Adrenal gland (tissue), 5 donors: ENCODE measurements at regions not wholly inside any gene's neighbourhood (a gene's known extent, or its start where the extent isn't known, plus 50 kb on each side); places are given as distances from the start of the nearest gene placed in this dataset.

Source experiments
- CTCF ChIP-seq, 6 experiments: fragments of 450-650 bp in 4 of 6; fragments of 200-600 bp in 2 of 6; sonication (generic) in 1 of 6; IDR thresholded peaks; 1 replicate in 5 of 6; 2 replicates in 1 of 6; pipeline versions ENCODE4 v1.5.1 to v1.8.0; 2016 to 2021; ENCODE audit warnings: antibody characterized with exemption in 6 of 6, mild to moderate bottlenecking in 2 of 6, moderate library complexity in 1 of 6
- POLR2A ChIP-seq, 2 donors: fragments of 450-650 bp; IDR thresholded peaks; one replicate each; pipeline ENCODE4 v1.6.1; 2017; ENCODE audit warnings: antibody characterized with exemption in 2 of 2, mild to moderate bottlenecking in 2 of 2, moderate library complexity in 1 of 2
- donor health status: DM: no; HTN: no; CAD: no.

GRCh38 chr11:38176686-38177322 lies 1578.8 kb upstream of the RAG2 start:
- TF ChIP-seq CTCF (IDR thresholded peaks at IDR 0.05), result no peak
- no peak for TF ChIP-seq POLR2A (IDR thresholded peaks at IDR 0.05)
